Stomach (tissue), 8 donors: ENCODE measurements at regions not wholly inside any gene's neighbourhood (a gene's known extent, or its start where the extent isn't known, plus 50 kb on each side); places are given as distances from the start of the nearest gene placed in this dataset.

ENCODE experiments used
- DNase-seq, 2 donors: peaks; one replicate each; pipeline versions ENCODE4 v3.0.0 to v3.0.0-alpha.2; 2013 to 2019
- H3K27ac ChIP-seq, 5 donors: fragments of 200-600 bp in 4 of 5; sonication (generic) in 4 of 5; one replicate each; pipeline ENCODE4 v1.5.1; 2013 to 2019; ENCODE audit warnings: mild to moderate bottlenecking in 1 of 5, moderate library complexity in 1 of 5
- H3K27me3 ChIP-seq, 3 donors: fragments of 200-600 bp; sonication (generic); one replicate each; pipeline ENCODE4 v1.5.1; 2017 to 2019; ENCODE audit warnings: mixed run types in 1 of 3
- H3K36me3 ChIP-seq, 4 donors: fragments of 200-600 bp; sonication (generic); 1 replicate in 3 of 4; 2 replicates in 1 of 4; pipeline ENCODE4 v1.5.1; 2016 to 2019
- H3K4me1 ChIP-seq, 4 donors: fragments of 200-600 bp; sonication (generic); one replicate each; pipeline ENCODE4 v1.5.1; 2016 to 2019
- H3K4me3 ChIP-seq, 4 donors: fragments of 200-600 bp; sonication (generic) in 3 of 4; one replicate each; pipeline ENCODE4 v1.5.1; 2016 to 2019; ENCODE audit warnings: mild to moderate bottlenecking in 1 of 4
- H3K9me3 ChIP-seq, 4 donors: fragments of 200-600 bp; sonication (generic); one replicate each; pipeline ENCODE4 v1.5.1; 2016 to 2019
- CTCF ChIP-seq, 7 experiments: fragments of 450-650 bp in 4 of 7; fragments of 200-600 bp in 3 of 7; sonication (generic) in 3 of 7; IDR thresholded peaks; one replicate each; pipeline ENCODE4 v1.5.1; 2016 to 2019; ENCODE audit warnings: antibody characterized with exemption in 7 of 7, control low read depth in 2 of 7, mild to moderate bottlenecking in 1 of 7
- EP300 ChIP-seq: sonication (generic); formaldehyde crosslinking; IDR thresholded peaks from one replicate; pipeline ENCODE4 v1.6.1; 2017; ENCODE audit warnings: antibody characterized with exemption
- POLR2A ChIP-seq, 4 donors: fragments of 450-650 bp; IDR thresholded peaks; one replicate each; pipeline ENCODE4 v1.6.1; 2016; ENCODE audit warnings: antibody characterized with exemption in 4 of 4, control low read depth in 2 of 4, mild to moderate bottlenecking in 1 of 4, moderate library complexity in 1 of 4
- POLR2AphosphoS5 ChIP-seq, 3 donors: sonication (generic); formaldehyde crosslinking; IDR thresholded peaks; one replicate each; pipeline ENCODE4 v1.6.1; 2016; ENCODE audit warnings: antibody characterized with exemption in 3 of 3
- WGBS, 5 donors: extraction: QIAGEN DNeasy Blood & Tissue Kit in 3 of 5; methylation state at CpG; one replicate each; pipeline versions ENCODE4 v1.1.5 to v1.1.7; 2013 to 2018; 5-methylcytosine and 5-hydroxymethylcytosine counted together
- intact Hi-C: fragments of 100-400 bp; cut with DNase I; formaldehyde crosslinking; loops from one replicate; pipeline ENCODE4 v1.15.1; 2023; ENCODE audit warnings: low total_unique reads
- donor health status: healthy with polysubstance abuse.
- donor health status: Bipolar disorder and iron deficiency.
- donor health status: healthy.

- WGBS, 5 donors = 90 to 96% (median 93%) methylated on average over 3 of the region's 3 CpGs
- no peak overlapping the region for H3K27ac ChIP-seq
- intact Hi-C loops = no loop called here
- no peaks in the 10 kb centered on the region for H3K27me3 ChIP-seq
- no peak overlapping the region for H3K4me3 ChIP-seq
- no peaks in the 10 kb centered on the region for H3K9me3 ChIP-seq
- no peak for DNase-seq
- no peaks in the 10 kb centered on the region for H3K36me3 ChIP-seq
- H3K4me1 ChIP-seq = no peaks in the 10 kb centered on the region
- TF ChIP-seq POLR2AphosphoS5 (IDR thresholded peaks at IDR 0.05) (no peak), POLR2A (IDR thresholded peaks at IDR 0.05) (no peak), EP300 (no peak), CTCF (IDR thresholded peaks at IDR 0.05) (no peak)
Observed at GRCh38 chr2:188766471-188766856, 207.7 kb upstream of the COL3A1 start.

- Histone ChIP-seq H3K9me3 (no peaks in the 10 kb centered on the region), H3K4me3 (no peak overlapping the region), H3K36me3 (no peaks in the 10 kb centered on the region), H3K27ac (no peak overlapping the region), H3K27me3 (no peaks in the 10 kb centered on the region), H3K4me1 (no peaks in the 10 kb centered on the region)
- DNase-seq = no peak
- intact Hi-C loops = no loop called here
- 33 to 64% (median 53%) methylated on average over 1 of the region's 1 CpG for WGBS, 5 donors
- no peak for TF ChIP-seq POLR2AphosphoS5 (IDR thresholded peaks at IDR 0.05)
- TF ChIP-seq POLR2A (IDR thresholded peaks at IDR 0.05) = no peak
- no peak for TF ChIP-seq CTCF (IDR thresholded peaks at IDR 0.05)
- TF ChIP-seq EP300 = no peak
Observed at GRCh38 chr2:188767176-188767575, 207.0 kb upstream of the COL3A1 start.

DNA sequence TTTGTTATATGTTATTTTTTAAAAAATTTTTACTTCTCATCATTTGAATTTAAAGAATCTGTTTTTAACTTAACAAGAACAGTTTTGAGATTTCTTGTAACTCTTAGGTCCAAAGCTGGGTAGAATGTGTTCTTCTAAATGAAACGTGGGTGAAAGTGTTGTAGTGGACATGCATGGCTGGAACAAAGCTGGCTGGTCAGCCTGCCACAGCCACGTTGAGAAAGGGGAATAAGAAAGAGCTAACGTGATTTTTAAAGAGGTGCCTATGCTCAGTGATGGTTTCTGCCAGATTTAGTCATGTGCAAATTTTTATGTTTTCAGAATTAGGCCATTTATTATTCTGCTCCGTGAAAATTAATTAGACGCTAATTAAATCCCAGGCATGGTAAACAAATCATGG is 203.9 kb upstream of the COL3A1 start:
- Histone ChIP-seq H3K27me3 (no peaks in the 10 kb centered on the region), H3K9me3 (no peaks in the 10 kb centered on the region), H3K27ac (no peak overlapping the region), H3K4me1 (no peaks in the 10 kb centered on the region), H3K4me3 (no peak overlapping the region), H3K36me3 (no peaks in the 10 kb centered on the region)
- intact Hi-C loops = no loop called here
- TF ChIP-seq POLR2AphosphoS5 (IDR thresholded peaks at IDR 0.05) (no peak), POLR2A (IDR thresholded peaks at IDR 0.05) (no peak), CTCF (IDR thresholded peaks at IDR 0.05) (no peak), EP300 (no peak)
- 68 to 79% (median 75%) methylated on average over 5 of the region's 5 CpGs for WGBS, 5 donors
- no peak for DNase-seq

DNA sequence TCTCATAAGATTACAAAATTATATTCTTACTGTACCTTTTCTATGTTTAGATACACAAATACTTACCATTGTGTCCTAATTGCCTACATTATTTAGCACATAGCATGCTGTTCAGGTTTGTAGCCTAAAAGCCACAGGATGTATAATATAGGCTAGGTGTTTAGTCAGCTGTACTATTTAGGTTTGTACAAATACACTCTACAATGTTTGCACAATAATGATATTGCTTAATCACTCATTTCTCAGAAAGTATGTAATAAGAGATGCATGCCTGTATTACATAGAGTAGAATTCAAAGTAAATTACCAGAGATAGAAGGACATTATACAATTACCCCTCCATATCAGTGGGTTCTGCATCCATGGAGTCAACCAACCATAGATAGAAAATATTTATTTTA is 201.1 kb upstream of the COL3A1 start:
- no peaks in the 10 kb centered on the region for H3K9me3 ChIP-seq
- TF ChIP-seq POLR2A (IDR thresholded peaks at IDR 0.05) (no peak), POLR2AphosphoS5 (IDR thresholded peaks at IDR 0.05) (no peak), EP300 (no peak), CTCF (IDR thresholded peaks at IDR 0.05) (no peak)

More for the DNA sequence above, 201.1 kb upstream of the COL3A1 start:
- no peaks in the 10 kb centered on the region for H3K27me3 ChIP-seq
- no peaks in the 10 kb centered on the region for H3K36me3 ChIP-seq
- no peaks in the 10 kb centered on the region for H3K4me1 ChIP-seq
- no peak for DNase-seq
- intact Hi-C loops = no loop called here
- H3K27ac ChIP-seq = no peak overlapping the region
- H3K4me3 ChIP-seq = no peak overlapping the region
